ENCODE measurements at regions not wholly inside any gene's neighbourhood (a gene's known extent, or its start where the extent isn't known, plus 50 kb on each side); places are given as distances from the start of the nearest gene placed in this dataset.

- TF ChIP-seq, protein P1, sequence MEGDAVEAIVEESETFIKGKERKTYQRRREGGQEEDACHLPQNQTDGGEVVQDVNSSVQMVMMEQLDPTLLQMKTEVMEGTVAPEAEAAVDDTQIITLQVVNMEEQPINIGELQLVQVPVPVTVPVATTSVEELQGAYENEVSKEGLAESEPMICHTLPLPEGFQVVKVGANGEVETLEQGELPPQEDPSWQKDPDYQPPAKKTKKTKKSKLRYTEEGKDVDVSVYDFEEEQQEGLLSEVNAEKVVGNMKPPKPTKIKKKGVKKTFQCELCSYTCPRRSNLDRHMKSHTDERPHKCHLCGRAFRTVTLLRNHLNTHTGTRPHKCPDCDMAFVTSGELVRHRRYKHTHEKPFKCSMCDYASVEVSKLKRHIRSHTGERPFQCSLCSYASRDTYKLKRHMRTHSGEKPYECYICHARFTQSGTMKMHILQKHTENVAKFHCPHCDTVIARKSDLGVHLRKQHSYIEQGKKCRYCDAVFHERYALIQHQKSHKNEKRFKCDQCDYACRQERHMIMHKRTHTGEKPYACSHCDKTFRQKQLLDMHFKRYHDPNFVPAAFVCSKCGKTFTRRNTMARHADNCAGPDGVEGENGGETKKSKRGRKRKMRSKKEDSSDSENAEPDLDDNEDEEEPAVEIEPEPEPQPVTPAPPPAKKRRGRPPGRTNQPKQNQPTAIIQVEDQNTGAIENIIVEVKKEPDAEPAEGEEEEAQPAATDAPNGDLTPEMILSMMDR (IDR thresholded peaks at IDR 0.05), result no peak
- TF ChIP-seq POLR2AphosphoS5 (IDR thresholded peaks at IDR 0.05) (no peak), POLR2A (IDR thresholded peaks at IDR 0.05; ENCODE audit: low read depth) (no peak), EP300 (IDR thresholded peaks at IDR 0.05) (no peak)
- H3K4me1 ChIP-seq, result no peaks in the 10 kb centered on the region
- WGBS, result 74% methylated on average over 4 of the region's 4 CpGs
Observed at GRCh38 chr4:156710365-156711192, 261.0 kb downstream of the PDGFC start.

DNA sequence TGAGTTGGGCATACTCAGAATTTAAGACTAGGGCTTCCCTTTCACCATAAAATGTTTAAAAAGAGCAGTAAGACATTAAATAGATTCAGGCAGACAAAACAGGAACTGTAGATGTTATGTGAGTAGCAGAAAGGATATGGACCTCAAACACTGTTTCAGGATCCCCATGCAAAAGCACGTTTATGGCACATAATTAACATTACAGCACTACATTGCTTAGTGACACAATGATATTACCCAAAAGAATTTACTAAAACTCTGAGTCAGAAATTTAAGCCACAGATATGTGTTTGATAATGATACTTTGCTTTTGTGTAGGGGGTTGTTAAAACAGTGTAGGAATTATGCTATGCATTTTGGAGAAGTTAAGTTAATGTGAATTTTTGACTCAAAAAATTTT, 266.3 kb downstream of the PDGFC start:
- WGBS, result 27% methylated on average over 1 of the region's 1 CpG
- Histone ChIP-seq H3K27ac (replicated peaks in 1 of 4) (no peak overlapping the region), H3K9me3 (no peaks in the 10 kb centered on the region), H3K4me1 (no peaks in the 10 kb centered on the region), H3K36me3 (no peaks in the 10 kb centered on the region), H3K4me3 (no peak overlapping the region), H3K27me3 (no peaks in the 10 kb centered on the region)
- no peak for DNase-seq (ENCODE audit: extremely low spot score)
- intact Hi-C loops (cut with DNase I), result no loop called here
- TF ChIP-seq POLR2AphosphoS5 (IDR thresholded peaks at IDR 0.05) (no peak), POLR2A (IDR thresholded peaks at IDR 0.05; ENCODE audit: low read depth) (no peak), EP300 (IDR thresholded peaks at IDR 0.05) (no peak)
- TF ChIP-seq, protein P1 (IDR thresholded peaks at IDR 0.05), result no peak

More at GRCh38 chr4:156710365-156711192, 261.0 kb downstream of the PDGFC start:
- Histone ChIP-seq H3K27ac (replicated peaks in 1 of 4) (no peak overlapping the region), H3K36me3 (no peaks in the 10 kb centered on the region), H3K9me3 (no peaks in the 10 kb centered on the region), H3K4me3 (no peak overlapping the region), H3K27me3 (no peaks in the 10 kb centered on the region)
- DNase-seq (ENCODE audit: extremely low spot score), result no peak
- intact Hi-C loops (cut with DNase I), result no loop called here

DNA sequence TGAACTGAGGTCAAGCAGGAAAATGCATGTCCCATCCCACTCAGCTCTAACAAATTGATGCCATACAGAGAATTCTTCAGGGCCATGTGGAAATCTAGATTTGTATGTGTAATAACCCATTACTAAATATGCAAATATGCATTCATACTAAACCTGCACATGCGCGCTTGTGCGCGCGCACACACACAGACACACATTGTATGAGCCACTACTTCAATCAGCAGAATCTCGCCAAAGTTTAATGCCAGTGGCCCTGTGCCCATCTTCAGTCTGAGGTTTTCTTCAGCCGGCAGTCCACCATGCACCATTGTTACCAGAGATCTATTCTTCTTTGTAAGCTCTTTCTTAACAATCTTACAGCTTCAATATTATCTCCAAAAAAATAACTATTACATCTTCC, 276.4 kb downstream of the PDGFC start:
- no peak overlapping the region for H3K4me3 ChIP-seq
- no peak overlapping the region for H3K27ac ChIP-seq (replicated peaks in 1 of 4)
- TF ChIP-seq, protein P1 (IDR thresholded peaks at IDR 0.05), result no peak
- TF ChIP-seq EP300 (IDR thresholded peaks at IDR 0.05), result no peak
- no peak for TF ChIP-seq POLR2A (IDR thresholded peaks at IDR 0.05; ENCODE audit: low read depth)
- no peak for TF ChIP-seq POLR2AphosphoS5 (IDR thresholded peaks at IDR 0.05)
- no peaks in the 10 kb centered on the region for H3K36me3 ChIP-seq
- H3K9me3 ChIP-seq, result no peaks in the 10 kb centered on the region
- WGBS, result 77% methylated on average over 7 of the region's 7 CpGs
- intact Hi-C loops (cut with DNase I), result no loop called here
- H3K27me3 ChIP-seq, result no peaks in the 10 kb centered on the region
- no peak for DNase-seq (ENCODE audit: extremely low spot score)
- no peaks in the 10 kb centered on the region for H3K4me1 ChIP-seq

DNA sequence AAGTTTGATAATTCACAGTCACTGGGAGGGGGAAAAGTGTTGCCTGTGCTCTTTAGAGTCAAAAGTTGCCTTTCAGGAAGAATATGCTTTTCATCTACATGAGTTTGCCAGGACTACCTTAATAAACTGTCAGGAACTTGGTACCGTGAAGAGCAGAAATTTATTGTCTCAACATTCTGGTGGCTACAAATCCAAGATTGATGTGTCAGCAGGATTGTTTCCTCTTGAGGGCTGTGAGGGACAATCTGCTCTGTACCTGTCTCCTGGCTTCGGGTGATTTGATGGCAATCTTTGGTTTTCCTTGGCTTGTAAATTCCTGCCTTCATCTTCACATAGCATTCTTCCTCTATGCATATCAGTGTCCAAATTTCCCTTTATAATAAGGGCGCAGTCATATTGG, 277.2 kb downstream of the PDGFC start:
- intact Hi-C loops (cut with DNase I), result no loop called here
- TF ChIP-seq EP300 (IDR thresholded peaks at IDR 0.05) (no peak), POLR2AphosphoS5 (IDR thresholded peaks at IDR 0.05) (no peak), POLR2A (IDR thresholded peaks at IDR 0.05; ENCODE audit: low read depth) (no peak)
- TF ChIP-seq, protein P1 (IDR thresholded peaks at IDR 0.05), result no peak
- 66% methylated on average over 3 of the region's 3 CpGs for WGBS
- H3K9me3 ChIP-seq, result no peaks in the 10 kb centered on the region
- no peak overlapping the region for H3K27ac ChIP-seq (replicated peaks in 1 of 4)
- no peak overlapping the region for H3K4me3 ChIP-seq
- DNase-seq (ENCODE audit: extremely low spot score), result no peak
- H3K27me3 ChIP-seq, result no peaks in the 10 kb centered on the region
- H3K4me1 ChIP-seq, result no peaks in the 10 kb centered on the region
- no peaks in the 10 kb centered on the region for H3K36me3 ChIP-seq

Measured in esophagus muscularis mucosa (tissue), 4 donors.